NB4 (cell line): ENCODE measurements at regions not wholly inside any gene's neighbourhood (a gene's known extent, or its start where the extent isn't known, plus 50 kb on each side); places are given as distances from the start of the nearest gene placed in this dataset.

Experiments used
- MYC ChIP-seq: IDR thresholded peaks from 2 replicates; pipeline ENCODE4 v1.6.1; 2011; ENCODE audit warnings: low read depth, low read length
- POLR2A ChIP-seq: IDR thresholded peaks from 2 replicates; pipeline ENCODE4 v1.6.1; 2011; ENCODE audit warnings: mild to moderate bottlenecking; ENCODE audit not compliant: insufficient read length; ENCODE audit errors: extremely low read depth
- TF ChIP-seq, protein P1 (sequence below): IDR thresholded peaks from one replicate; pipeline ENCODE4 v1.5.1; 2012; ENCODE audit warnings: low read depth, low read length
- TF ChIP-seq, protein P2 (sequence below): IDR thresholded peaks from 2 replicates; pipeline ENCODE4 v1.6.1; 2011; ENCODE audit warnings: low read depth, low read length

DNA sequence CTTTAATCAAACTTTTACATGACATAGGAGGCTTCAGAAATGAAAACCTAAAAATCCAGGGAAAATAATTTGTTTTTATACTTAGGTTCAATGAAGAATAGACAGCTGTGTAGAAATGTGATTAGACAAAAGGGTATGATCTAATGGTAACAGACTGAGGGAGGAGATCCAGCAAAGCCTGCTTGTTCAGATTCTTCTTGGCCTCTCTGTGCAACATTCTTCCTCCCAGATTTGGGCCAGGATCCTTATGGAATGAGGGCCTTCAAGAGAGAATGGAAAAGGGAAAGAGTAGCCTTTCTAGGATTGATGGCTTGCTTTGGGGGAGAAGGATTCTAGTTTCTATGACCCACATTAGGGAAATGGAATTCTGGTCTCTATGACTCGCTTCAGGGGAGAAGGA is 94.5 kb upstream of the G2E3 start:
- TF ChIP-seq, protein P1, sequence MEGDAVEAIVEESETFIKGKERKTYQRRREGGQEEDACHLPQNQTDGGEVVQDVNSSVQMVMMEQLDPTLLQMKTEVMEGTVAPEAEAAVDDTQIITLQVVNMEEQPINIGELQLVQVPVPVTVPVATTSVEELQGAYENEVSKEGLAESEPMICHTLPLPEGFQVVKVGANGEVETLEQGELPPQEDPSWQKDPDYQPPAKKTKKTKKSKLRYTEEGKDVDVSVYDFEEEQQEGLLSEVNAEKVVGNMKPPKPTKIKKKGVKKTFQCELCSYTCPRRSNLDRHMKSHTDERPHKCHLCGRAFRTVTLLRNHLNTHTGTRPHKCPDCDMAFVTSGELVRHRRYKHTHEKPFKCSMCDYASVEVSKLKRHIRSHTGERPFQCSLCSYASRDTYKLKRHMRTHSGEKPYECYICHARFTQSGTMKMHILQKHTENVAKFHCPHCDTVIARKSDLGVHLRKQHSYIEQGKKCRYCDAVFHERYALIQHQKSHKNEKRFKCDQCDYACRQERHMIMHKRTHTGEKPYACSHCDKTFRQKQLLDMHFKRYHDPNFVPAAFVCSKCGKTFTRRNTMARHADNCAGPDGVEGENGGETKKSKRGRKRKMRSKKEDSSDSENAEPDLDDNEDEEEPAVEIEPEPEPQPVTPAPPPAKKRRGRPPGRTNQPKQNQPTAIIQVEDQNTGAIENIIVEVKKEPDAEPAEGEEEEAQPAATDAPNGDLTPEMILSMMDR = no peak
- TF ChIP-seq POLR2A (no peak), MYC (no peak)
- TF ChIP-seq, protein P2, sequence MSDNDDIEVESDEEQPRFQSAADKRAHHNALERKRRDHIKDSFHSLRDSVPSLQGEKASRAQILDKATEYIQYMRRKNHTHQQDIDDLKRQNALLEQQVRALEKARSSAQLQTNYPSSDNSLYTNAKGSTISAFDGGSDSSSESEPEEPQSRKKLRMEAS = no peak
